CD14-positive monocyte (primary cell): ENCODE measurements at regions not wholly inside any gene's neighbourhood (a gene's known extent, or its start where the extent isn't known, plus 50 kb on each side); places are given as distances from the start of the nearest gene placed in this dataset.

Experiments used
- DNase-seq, 3 donors: peaks; one replicate each; pipeline ENCODE4 v3.0.0-alpha.2; 2011 to 2022
- H2AFZ ChIP-seq: 2 replicates; pipeline ENCODE4 v1.6.0; 2012; ENCODE audit warnings: mild to moderate bottlenecking, low read depth, low read length, inconsistent platforms; ENCODE audit not compliant: insufficient read depth, poor library complexity, severe bottlenecking
- H3K27ac ChIP-seq, 2 donors: 1 replicate in 1 of 2; 2 replicates in 1 of 2; pipeline ENCODE4 v1.5.1; 2012 to 2013; ENCODE audit warnings: low read length in 2 of 2, control low read depth in 1 of 2, inconsistent platforms in 1 of 2, low read depth in 1 of 2, mild to moderate bottlenecking in 1 of 2
- H3K27me3 ChIP-seq, 2 donors: one replicate each; pipeline versions ENCODE4 v1.6.0 to v1.6.1; 2011 to 2013; ENCODE audit warnings: low read length in 2 of 2; ENCODE audit not compliant: control insufficient read depth in 2 of 2, insufficient read depth in 2 of 2
- H3K36me3 ChIP-seq, 2 donors: replicated peaks in 1 of 2; 1 replicate in 1 of 2; 2 replicates in 1 of 2; pipeline versions ENCODE4 v1.5.1 to v1.6.1; 2012 to 2013; ENCODE audit warnings: low read length in 2 of 2, control low read depth in 1 of 2, inconsistent platforms in 1 of 2, mild to moderate bottlenecking in 1 of 2; ENCODE audit not compliant: insufficient read depth in 2 of 2, control insufficient read depth in 1 of 2
- H3K4me1 ChIP-seq, 2 donors: 1 replicate in 1 of 2; 2 replicates in 1 of 2; pipeline versions ENCODE4 v1.5.1 to v1.6.1; 2012 to 2013; ENCODE audit warnings: low read length in 2 of 2, control low read depth in 1 of 2, inconsistent platforms in 1 of 2, mild to moderate bottlenecking in 1 of 2, moderate library complexity in 1 of 2; ENCODE audit not compliant: insufficient read depth in 2 of 2, control insufficient read depth in 1 of 2
- H3K4me2 ChIP-seq: replicated peaks from 2 replicates; pipeline ENCODE3; 2012; ENCODE audit warnings: low read length, moderate library complexity, mild to moderate bottlenecking; ENCODE audit not compliant: poor library complexity, severe bottlenecking; ENCODE audit errors: extremely low read depth
- H3K4me3 ChIP-seq, 3 experiments: fragments of 200-600 bp in 1 of 3; sonication (generic) in 1 of 3; replicated peaks in 1 of 3; 1 replicate in 2 of 3; 2 replicates in 1 of 3; pipeline ENCODE4 v1.5.1; 2011 to 2013; ENCODE audit warnings: low read length in 3 of 3, mild to moderate bottlenecking in 3 of 3, control low read depth in 2 of 3, low read depth in 2 of 3, inconsistent platforms in 1 of 3, moderate library complexity in 1 of 3
- H3K79me2 ChIP-seq: 2 replicates; pipeline ENCODE4 v1.6.0; 2012; ENCODE audit warnings: mild to moderate bottlenecking, control low read depth, inconsistent platforms, low read length, moderate library complexity; ENCODE audit not compliant: insufficient read depth
- H3K9ac ChIP-seq: 2 replicates; pipeline ENCODE4 v1.6.0; 2017; ENCODE audit warnings: low read length, mild to moderate bottlenecking; ENCODE audit not compliant: insufficient read depth, poor library complexity, severe bottlenecking
- H3K9me3 ChIP-seq, 2 donors: replicated peaks in 1 of 2; 1 replicate in 1 of 2; 2 replicates in 1 of 2; pipeline versions ENCODE4 v1.5.1 to v1.6.1; 2012 to 2013; ENCODE audit warnings: low read length in 2 of 2, control low read depth in 1 of 2; ENCODE audit not compliant: control insufficient read depth in 1 of 2, insufficient read depth in 1 of 2
- H4K20me1 ChIP-seq: 2 replicates; pipeline ENCODE4 v1.6.0; 2012; ENCODE audit warnings: mild to moderate bottlenecking, low read length, control low read depth, moderate library complexity; ENCODE audit not compliant: insufficient read depth
- H3K27ac Mint-ChIP-seq, 7 donors: one replicate each; pipeline ENCODE4 v1.8.0; 2020; ENCODE audit warnings: mild to moderate bottlenecking in 7 of 7, mixed read lengths in 7 of 7, moderate library complexity in 6 of 7, inconsistent platforms in 2 of 7
- H3K27me3 Mint-ChIP-seq, 3 donors: one replicate each; pipeline ENCODE4 v1.8.0; 2021 to 2022; ENCODE audit warnings: low read depth in 3 of 3, mild to moderate bottlenecking in 3 of 3, mixed read lengths in 3 of 3, moderate library complexity in 3 of 3, inconsistent platforms in 1 of 3
- H3K36me3 Mint-ChIP-seq, 2 donors: one replicate each; pipeline ENCODE4 v1.8.0; 2020; ENCODE audit warnings: mixed read lengths in 2 of 2, inconsistent platforms in 1 of 2, mild to moderate bottlenecking in 1 of 2
- H3K4me1 Mint-ChIP-seq: one replicate; pipeline ENCODE4 v1.8.0; 2020; ENCODE audit warnings: mild to moderate bottlenecking, mixed read lengths
- H3K4me3 Mint-ChIP-seq, 2 donors: one replicate each; pipeline ENCODE4 v1.8.0; 2020; ENCODE audit warnings: mild to moderate bottlenecking in 2 of 2, mixed read lengths in 2 of 2, moderate library complexity in 1 of 2
- H3K9me3 Mint-ChIP-seq, 7 donors: one replicate each; pipeline ENCODE4 v1.8.0; 2020 to 2022; ENCODE audit warnings: mixed read lengths in 7 of 7, mild to moderate bottlenecking in 6 of 7, moderate library complexity in 6 of 7, inconsistent platforms in 2 of 7
- CTCF ChIP-seq: fragments of 200-600 bp; IDR thresholded peaks from one replicate; pipeline ENCODE4 v1.8.0; 2022; ENCODE audit warnings: antibody characterized with exemption, mild to moderate bottlenecking
- WGBS: methylation state at CpG from one replicate; pipeline ENCODE4 v1.1.5; 2013; ENCODE audit warnings: missing lambda C conversion rate; ENCODE audit not compliant: insufficient coverage; 5-methylcytosine and 5-hydroxymethylcytosine counted together
- intact Hi-C, 2 donors: fragments of 100-400 bp; cut with micrococcal nuclease; formaldehyde crosslinking; loops; one replicate each; pipeline versions ENCODE4 v1.15.0 to v1.15.1; 2023

DNA sequence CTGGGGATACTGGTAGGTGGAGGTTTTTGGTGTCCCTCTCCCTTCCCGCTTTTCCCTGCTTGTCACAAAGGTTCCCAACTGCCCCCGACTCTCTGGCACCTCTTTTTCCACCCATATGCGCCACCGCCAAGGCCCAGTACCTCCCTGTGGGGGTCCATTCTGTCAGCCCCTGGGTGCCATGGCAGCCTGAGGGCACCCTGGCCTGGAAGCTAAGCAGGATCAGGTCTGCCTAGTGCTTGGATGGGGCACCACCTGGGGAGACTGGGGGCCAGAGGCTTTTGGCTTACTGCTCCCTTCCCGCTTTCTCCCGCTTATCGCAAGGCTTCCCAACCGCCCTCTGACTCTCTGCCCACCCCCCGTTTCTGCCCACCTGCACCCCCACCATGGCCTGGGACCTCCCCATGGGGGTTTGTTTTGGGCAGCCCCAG lies 2286.4 kb downstream of the TP53TG3F start:
- H3K4me1 ChIP-seq: no peaks in the 10 kb centered on the region
- no peak overlapping the region for H3K27ac Mint-ChIP-seq
- no peak overlapping the region for H3K9ac ChIP-seq
- H3K9me3 ChIP-seq: peaks cover 75% of the 10 kb centered on the region in 2 donors
- H3K27me3 Mint-ChIP-seq: peaks cover 0 to 1% (median 0%) of the 10 kb centered on the region in 3 donors
- no peak overlapping the region for H3K4me3 ChIP-seq
- H2AFZ ChIP-seq: no peak overlapping the region
- no peaks in the 10 kb centered on the region for H3K36me3 Mint-ChIP-seq
- no peaks in the 10 kb centered on the region for H3K79me2 ChIP-seq
- no peaks in the 10 kb centered on the region for H3K36me3 ChIP-seq
- no peaks in the 10 kb centered on the region for H3K27me3 ChIP-seq
- H3K4me1 Mint-ChIP-seq: no peaks in the 10 kb centered on the region
- no peak overlapping the region for H3K4me3 Mint-ChIP-seq
- no peak for TF ChIP-seq CTCF
- peaks cover 47 to 69% (median 60%) of the 10 kb centered on the region in 7 donors for H3K9me3 Mint-ChIP-seq
- intact Hi-C loops: no loop called here
- no peaks in the 10 kb centered on the region for H4K20me1 ChIP-seq
- no peak for DNase-seq
- no peak overlapping the region for H3K4me2 ChIP-seq
- H3K27ac ChIP-seq: no peak overlapping the region
- WGBS: 91% methylated on average over 7 of the region's 9 CpGs

- H3K4me3 Mint-ChIP-seq: no peak overlapping the region
- H3K27ac Mint-ChIP-seq: no peak overlapping the region
- peaks cover 48 to 73% (median 61%) of the 10 kb centered on the region in 7 donors for H3K9me3 Mint-ChIP-seq
- Histone ChIP-seq H4K20me1 (no peaks in the 10 kb centered on the region), H3K27ac (no peak overlapping the region), H3K27me3 (no peaks in the 10 kb centered on the region), H3K36me3 (no peaks in the 10 kb centered on the region), H3K4me1 (no peaks in the 10 kb centered on the region), H2AFZ (no peak overlapping the region), H3K9me3 (peaks cover 75 to 78% of the 10 kb centered on the region in 2 donors), H3K79me2 (no peaks in the 10 kb centered on the region), H3K4me3 (no peak overlapping the region), H3K9ac (no peak overlapping the region), H3K4me2 (no peak overlapping the region)
- H3K4me1 Mint-ChIP-seq: no peaks in the 10 kb centered on the region
- intact Hi-C loops: no loop called here
- H3K27me3 Mint-ChIP-seq: peaks cover 0 to 1% (median 0%) of the 10 kb centered on the region in 3 donors
- WGBS: 92% methylated on average over 16 of the region's 17 CpGs
- H3K36me3 Mint-ChIP-seq: no peaks in the 10 kb centered on the region
- no peak for TF ChIP-seq CTCF
- no peak for DNase-seq
These were observed 2287.0 kb downstream of the TP53TG3F start for GRCh38 chr16:35746281-35746962.
